CD4-positive, alpha-beta T cell (primary cell): ENCODE measurements at regions not wholly inside any gene's neighbourhood (a gene's known extent, or its start where the extent isn't known, plus 50 kb on each side); places are given as distances from the start of the nearest gene placed in this dataset.

ENCODE experiments used
- ATAC-seq: fragments of 200-7000 bp; cut with Tn5 transposase; one replicate; pipeline ENCODE4 v1.10.0; 2022; ENCODE audit warnings: mild to moderate bottlenecking; ENCODE audit not compliant: poor library complexity
- CTCF ChIA-PET: fragments of 350-600 bp; sonication (Branson Sonifier 250); formaldehyde crosslinking; loops from one replicate; lab custom pipeline; 2021; ENCODE audit warnings: antibody characterized with exemption, inconsistent platforms; lab: Charles Lee
- POLR2A ChIA-PET: fragments of 350-600 bp; sonication (Branson Sonifier 250); formaldehyde crosslinking; loops from one replicate; lab custom pipeline; 2021; ENCODE audit warnings: antibody characterized with exemption, inconsistent platforms; lab: Charles Lee
- DNase-seq, 14 experiments: peaks; one replicate each; pipeline ENCODE4 v3.0.0-alpha.2; 2013 to 2020; ENCODE audit warnings: mixed read lengths in 2 of 14
- H3K27ac ChIP-seq, 2 donors: one replicate each; pipeline versions ENCODE4 v1.5.1 to v1.7.0; 2013; ENCODE audit warnings: low read length in 2 of 2, low read depth in 1 of 2, mild to moderate bottlenecking in 1 of 2
- H3K27me3 ChIP-seq, 2 experiments: 1 replicate in 1 of 2; 2 replicates in 1 of 2; pipeline versions ENCODE4 v1.6.1 to v1.7.0; 2013; ENCODE audit warnings: low read length in 2 of 2, control low read depth in 1 of 2, mild to moderate bottlenecking in 1 of 2, moderate library complexity in 1 of 2; ENCODE audit not compliant: insufficient read depth in 2 of 2, control insufficient read depth in 1 of 2
- H3K36me3 ChIP-seq: one replicate; pipeline ENCODE4 v1.6.1; 2013; ENCODE audit warnings: low read length, control low read depth; ENCODE audit not compliant: insufficient read depth
- H3K4me1 ChIP-seq: one replicate; pipeline ENCODE4 v1.6.1; 2013; ENCODE audit warnings: low read length, control low read depth; ENCODE audit not compliant: insufficient read depth
- H3K4me3 ChIP-seq: one replicate; pipeline ENCODE4 v1.5.1; 2013; ENCODE audit warnings: mild to moderate bottlenecking, low read length, moderate library complexity
- H3K9me3 ChIP-seq, 2 experiments: 1 replicate in 1 of 2; 2 replicates in 1 of 2; pipeline versions ENCODE4 v1.6.1 to v1.7.0; 2013; ENCODE audit warnings: low read length in 2 of 2, mild to moderate bottlenecking in 2 of 2, control low read depth in 1 of 2, moderate library complexity in 1 of 2; ENCODE audit not compliant: control insufficient read depth in 1 of 2, insufficient read depth in 1 of 2
- H3K27ac Mint-ChIP-seq: one replicate; pipeline ENCODE4 v1.8.0; 2020; ENCODE audit warnings: mixed read lengths
- H3K27me3 Mint-ChIP-seq: one replicate; pipeline ENCODE4 v1.8.0; 2021; ENCODE audit warnings: mixed read lengths
- H3K36me3 Mint-ChIP-seq: one replicate; pipeline ENCODE4 v1.8.0; 2021; ENCODE audit warnings: low read depth, mixed read lengths
- H3K4me1 Mint-ChIP-seq: one replicate; pipeline ENCODE4 v1.8.0; 2021; ENCODE audit warnings: low read depth, mixed read lengths
- H3K4me3 Mint-ChIP-seq: one replicate; pipeline ENCODE4 v1.8.0; 2020; ENCODE audit warnings: mild to moderate bottlenecking, mixed read lengths
- H3K9me3 Mint-ChIP-seq: one replicate; pipeline ENCODE4 v1.8.0; 2020; ENCODE audit warnings: mixed read lengths
- intact Hi-C, 2 experiments: fragments of 100-400 bp; cut with DNase I in 1 of 2; cut with micrococcal nuclease in 1 of 2; formaldehyde crosslinking; loops; one replicate each; pipeline versions ENCODE4 v1.15.1 to v1.9.0; 2023 to 2025; cut with DNase I, micrococcal nuclease
- TF ChIP-seq, protein P1 (sequence below): fragments of 200-600 bp; IDR thresholded peaks from one replicate; pipeline ENCODE4 v1.8.0; 2022; ENCODE audit warnings: antibody characterized with exemption, mild to moderate bottlenecking

DNA sequence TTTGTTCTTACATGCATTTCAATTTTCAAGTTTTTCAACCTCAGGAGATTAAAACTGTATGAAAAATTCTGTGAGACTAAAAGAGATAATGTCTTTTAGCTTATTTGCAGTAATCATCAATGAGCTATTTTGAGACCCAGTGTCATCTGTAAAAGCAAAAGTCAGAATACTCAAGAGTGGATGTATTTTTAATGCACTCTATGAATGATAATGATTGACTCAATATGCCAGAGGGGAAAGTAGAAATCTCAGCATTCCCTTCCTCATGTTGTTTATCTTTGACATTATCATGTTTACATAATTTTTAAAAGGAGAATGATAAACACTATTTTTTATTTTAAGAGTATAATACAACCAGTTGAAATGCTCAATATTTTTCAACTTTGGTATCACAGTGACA is 162.1 kb downstream of the MMUT start:
- peaks cover 0 to 3% of the 10 kb centered on the region in 2 experiments for H3K9me3 ChIP-seq
- no peaks in the 10 kb centered on the region for H3K27me3 ChIP-seq
- H3K4me3 Mint-ChIP-seq: no peak overlapping the region
- ChIA-PET CTCF (no interaction called here), POLR2A (no interaction called here)
- no peak overlapping the region for H3K4me3 ChIP-seq
- H3K9me3 Mint-ChIP-seq: peaks cover 4% of the 10 kb centered on the region
- TF ChIP-seq, protein P1, sequence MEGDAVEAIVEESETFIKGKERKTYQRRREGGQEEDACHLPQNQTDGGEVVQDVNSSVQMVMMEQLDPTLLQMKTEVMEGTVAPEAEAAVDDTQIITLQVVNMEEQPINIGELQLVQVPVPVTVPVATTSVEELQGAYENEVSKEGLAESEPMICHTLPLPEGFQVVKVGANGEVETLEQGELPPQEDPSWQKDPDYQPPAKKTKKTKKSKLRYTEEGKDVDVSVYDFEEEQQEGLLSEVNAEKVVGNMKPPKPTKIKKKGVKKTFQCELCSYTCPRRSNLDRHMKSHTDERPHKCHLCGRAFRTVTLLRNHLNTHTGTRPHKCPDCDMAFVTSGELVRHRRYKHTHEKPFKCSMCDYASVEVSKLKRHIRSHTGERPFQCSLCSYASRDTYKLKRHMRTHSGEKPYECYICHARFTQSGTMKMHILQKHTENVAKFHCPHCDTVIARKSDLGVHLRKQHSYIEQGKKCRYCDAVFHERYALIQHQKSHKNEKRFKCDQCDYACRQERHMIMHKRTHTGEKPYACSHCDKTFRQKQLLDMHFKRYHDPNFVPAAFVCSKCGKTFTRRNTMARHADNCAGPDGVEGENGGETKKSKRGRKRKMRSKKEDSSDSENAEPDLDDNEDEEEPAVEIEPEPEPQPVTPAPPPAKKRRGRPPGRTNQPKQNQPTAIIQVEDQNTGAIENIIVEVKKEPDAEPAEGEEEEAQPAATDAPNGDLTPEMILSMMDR: no peak
- no peaks in the 10 kb centered on the region for H3K36me3 ChIP-seq
- H3K27ac Mint-ChIP-seq: no peak overlapping the region
- no peaks in the 10 kb centered on the region for H3K36me3 Mint-ChIP-seq
- H3K27me3 Mint-ChIP-seq: no peaks in the 10 kb centered on the region
- H3K27ac ChIP-seq: no peak overlapping the region
- intact Hi-C loops: no loop called here
- DNase-seq: no peak
- no peaks in the 10 kb centered on the region for H3K4me1 Mint-ChIP-seq
- no peaks in the 10 kb centered on the region for H3K4me1 ChIP-seq
- no peak for ATAC-seq

DNA sequence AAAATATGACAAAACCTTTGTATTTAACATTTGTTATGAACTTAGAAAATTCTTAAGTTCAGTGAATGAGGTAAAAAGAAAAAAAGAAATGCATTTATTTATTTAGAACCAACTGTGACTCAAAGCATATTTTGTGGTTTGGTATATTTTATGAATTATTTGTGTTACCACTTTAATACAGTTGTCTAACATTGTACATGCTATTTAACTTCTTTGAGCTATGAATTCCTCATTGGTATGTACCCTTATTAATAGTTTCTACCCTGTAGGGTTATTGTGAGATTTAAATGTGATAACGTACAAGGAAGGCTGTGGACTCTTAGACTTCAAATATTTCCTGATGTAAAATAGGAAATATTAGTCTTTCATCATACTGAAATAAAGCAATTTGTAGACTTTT is 162.6 kb downstream of the MMUT start:
- TF ChIP-seq, protein P1: no peak
- POLR2A ChIA-PET: no interaction called here
- peaks cover 0 to 3% of the 10 kb centered on the region in 2 experiments for H3K9me3 ChIP-seq
- no peaks in the 10 kb centered on the region for H3K36me3 ChIP-seq
- no peaks in the 10 kb centered on the region for H3K36me3 Mint-ChIP-seq
- H3K4me3 ChIP-seq: no peak overlapping the region
- no peak overlapping the region for H3K27ac ChIP-seq
- DNase-seq (no peak), ATAC-seq (no peak)
- CTCF ChIA-PET: no interaction called here
- no peaks in the 10 kb centered on the region for H3K27me3 ChIP-seq
- no peak overlapping the region for H3K27ac Mint-ChIP-seq
- no peaks in the 10 kb centered on the region for H3K4me1 Mint-ChIP-seq
- peaks cover 4% of the 10 kb centered on the region for H3K9me3 Mint-ChIP-seq
- no peaks in the 10 kb centered on the region for H3K4me1 ChIP-seq
- intact Hi-C loops: no loop called here
- no peaks in the 10 kb centered on the region for H3K27me3 Mint-ChIP-seq
- no peak overlapping the region for H3K4me3 Mint-ChIP-seq

DNA sequence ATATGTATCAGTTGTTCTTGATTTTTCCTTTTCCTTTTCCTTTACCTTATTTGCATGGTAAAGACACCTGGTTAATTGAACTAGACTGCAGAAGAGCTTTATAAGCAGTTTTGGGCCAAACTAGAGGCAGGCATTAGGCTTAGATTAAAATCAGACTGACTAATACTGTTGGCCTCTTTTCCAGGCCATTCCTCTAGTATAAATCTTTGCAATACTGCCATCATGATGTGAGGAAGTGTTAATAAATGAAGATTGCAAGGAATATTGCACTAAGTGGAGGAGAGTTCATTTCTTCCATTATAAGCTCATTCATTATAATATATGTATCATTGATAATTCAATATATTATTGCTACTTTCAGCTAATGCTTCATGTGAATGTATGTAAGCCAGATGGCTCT is 163.8 kb downstream of the MMUT start:
- no peak overlapping the region for H3K27ac ChIP-seq
- no peak for ATAC-seq
- peaks cover 0 to 3% of the 10 kb centered on the region in 2 experiments for H3K9me3 ChIP-seq
- peaks cover 4% of the 10 kb centered on the region for H3K9me3 Mint-ChIP-seq
- H3K27me3 ChIP-seq: no peaks in the 10 kb centered on the region
- H3K4me3 Mint-ChIP-seq: no peak overlapping the region
- POLR2A ChIA-PET: no interaction called here
- H3K27ac Mint-ChIP-seq: no peak overlapping the region
- CTCF ChIA-PET: no interaction called here
- no peaks in the 10 kb centered on the region for H3K4me1 ChIP-seq
- H3K36me3 ChIP-seq: no peaks in the 10 kb centered on the region
- no peaks in the 10 kb centered on the region for H3K4me1 Mint-ChIP-seq
- no peaks in the 10 kb centered on the region for H3K27me3 Mint-ChIP-seq
- no peaks in the 10 kb centered on the region for H3K36me3 Mint-ChIP-seq
- intact Hi-C loops: no loop called here
- H3K4me3 ChIP-seq: no peak overlapping the region
- TF ChIP-seq, protein P1: no peak
- DNase-seq: no peak
